WTC11 (cell line): ENCODE measurements at regions not wholly inside any gene's neighbourhood (a gene's known extent, or its start where the extent isn't known, plus 50 kb on each side); places are given as distances from the start of the nearest gene placed in this dataset.
A peak's percentile ranks its signal among the peaks of the same experiment; 100 is the strongest.

ENCODE experiments used
- ATAC-seq: fragments of 200-7000 bp; cut with Tn5 transposase; 2 replicates; pipeline ENCODE4 v1.10.0; 2021; ENCODE audit warnings: mild to moderate bottlenecking, moderate library complexity
- CTCF ChIA-PET: fragments of 300-600 bp; sonication (Branson Sonifier 250); formaldehyde crosslinking; loops from one replicate; lab custom pipeline; 2021; ENCODE audit warnings: antibody characterized with exemption; lab: Charles Lee
- POLR2A ChIA-PET: fragments of 350-600 bp; sonication (Branson Sonifier 250); formaldehyde crosslinking; loops from one replicate; lab custom pipeline; 2021; ENCODE audit warnings: antibody characterized with exemption; lab: Charles Lee
- DNase-seq: peaks from one replicate; pipeline ENCODE4 v3.0.0; 2021; ENCODE audit warnings: low spot score
- H3K27ac Mint-ChIP-seq: 2 replicates; pipeline ENCODE4 v1.8.0; 2021; ENCODE audit warnings: mixed read lengths
- H3K27me3 Mint-ChIP-seq: 2 replicates; pipeline ENCODE4 v1.8.0; 2021; ENCODE audit warnings: low read depth, mild to moderate bottlenecking, moderate library complexity, mixed read lengths
- H3K36me3 Mint-ChIP-seq: 2 replicates; pipeline ENCODE4 v1.8.0; 2021; ENCODE audit warnings: mixed read lengths
- H3K4me1 Mint-ChIP-seq: 2 replicates; pipeline ENCODE4 v1.8.0; 2022; ENCODE audit warnings: mixed read lengths
- H3K4me3 Mint-ChIP-seq: 2 replicates; pipeline ENCODE4 v1.8.0; 2021; ENCODE audit warnings: mild to moderate bottlenecking, moderate library complexity, mixed read lengths
- H3K9me3 Mint-ChIP-seq: 2 replicates; pipeline ENCODE4 v1.8.0; 2021; ENCODE audit warnings: mixed read lengths
- ATF2 ChIP-seq: sonication (generic); formaldehyde crosslinking; IDR thresholded peaks from 2 replicates; pipeline ENCODE4 v1.8.1; 2022; ENCODE audit warnings: low read depth, missing genetic modification reagents, borderline replicate concordance
- CDX4 ChIP-seq: fragments of 250-450 bp; sonication (Bioruptor Pico); IDR thresholded peaks from 2 replicates; pipeline ENCODE4 v1.9.0; 2021; ENCODE audit warnings: moderate library complexity, mild to moderate bottlenecking, inconsistent platforms, borderline replicate concordance
- E2F1 ChIP-seq: sonication (generic); formaldehyde crosslinking; IDR thresholded peaks from 2 replicates; pipeline ENCODE4 v1.8.0; 2022; ENCODE audit warnings: mild to moderate bottlenecking, missing genetic modification reagents
- E2F5 ChIP-seq: sonication (generic); formaldehyde crosslinking; IDR thresholded peaks from 2 replicates; pipeline ENCODE4 v1.8.1; 2022; ENCODE audit warnings: mild to moderate bottlenecking, moderate library complexity, missing genetic modification reagents
- FOXJ3 ChIP-seq: sonication (generic); formaldehyde crosslinking; IDR thresholded peaks from 2 replicates; pipeline ENCODE4 v1.9.0; 2021; ENCODE audit warnings: missing genetic modification reagents, mild to moderate bottlenecking, borderline replicate concordance
- JUN ChIP-seq: sonication (generic); formaldehyde crosslinking; IDR thresholded peaks from 2 replicates; pipeline ENCODE4 v1.8.0; 2023; ENCODE audit warnings: mild to moderate bottlenecking, missing genetic modification reagents
- MXD4 ChIP-seq: fragments of 250-450 bp; sonication (Bioruptor Pico); IDR thresholded peaks from 2 replicates; pipeline ENCODE4 v1.8.0; 2021; ENCODE audit warnings: mild to moderate bottlenecking, moderate library complexity, borderline replicate concordance
- NR3C1 ChIP-seq: sonication (generic); formaldehyde crosslinking; conservative IDR thresholded peaks from 2 replicates; pipeline ENCODE4 v1.8.1; 2023; ENCODE audit warnings: low read depth, mild to moderate bottlenecking, missing genetic modification reagents
- PRDM15 ChIP-seq: sonication (generic); formaldehyde crosslinking; IDR thresholded peaks from 2 replicates; pipeline ENCODE4 v1.8.0; 2022; ENCODE audit warnings: missing genetic modification reagents
- SMAD3 ChIP-seq: sonication (generic); formaldehyde crosslinking; IDR thresholded peaks from 2 replicates; pipeline ENCODE4 v1.8.0; 2022; ENCODE audit warnings: missing genetic modification reagents, mild to moderate bottlenecking, borderline replicate concordance
- ZBTB21 ChIP-seq: sonication (generic); formaldehyde crosslinking; IDR thresholded peaks from 2 replicates; pipeline ENCODE4 v1.8.1; 2023; ENCODE audit warnings: mild to moderate bottlenecking, missing genetic modification reagents, borderline replicate concordance
- ZNF423 ChIP-seq: fragments of 250-450 bp; sonication (Bioruptor Pico); IDR thresholded peaks from 2 replicates; pipeline ENCODE4 v2.1.2; 2022; ENCODE audit warnings: mild to moderate bottlenecking, moderate library complexity
- TF ChIP-seq, protein P1 (sequence below): fragments of 250-450 bp; sonication (Bioruptor Pico); IDR thresholded peaks from 2 replicates; pipeline ENCODE4 v2.1.2; 2022; ENCODE audit warnings: mild to moderate bottlenecking, moderate library complexity
- TF ChIP-seq, protein P2 (sequence below): sonication (generic); formaldehyde crosslinking; IDR thresholded peaks from 2 replicates; pipeline ENCODE4 v1.8.1; 2022; ENCODE audit warnings: low read depth, mild to moderate bottlenecking, moderate library complexity, missing genetic modification reagents, borderline replicate concordance
- TF ChIP-seq, protein P3 (sequence below): fragments of 250-450 bp; sonication (Bioruptor Pico); IDR thresholded peaks from 2 replicates; pipeline ENCODE4 v1.9.0; 2021; ENCODE audit warnings: mild to moderate bottlenecking
- TF ChIP-seq, protein P4 (sequence below): sonication (generic); formaldehyde crosslinking; IDR thresholded peaks from 2 replicates; pipeline ENCODE4 v1.8.1; 2023; ENCODE audit warnings: mild to moderate bottlenecking, moderate library complexity, missing genetic modification reagents
- TF ChIP-seq, protein P5 (sequence below): sonication (generic); formaldehyde crosslinking; IDR thresholded peaks from 2 replicates; pipeline ENCODE4 v1.8.1; 2023; ENCODE audit warnings: mild to moderate bottlenecking, missing genetic modification reagents, borderline replicate concordance

- TF ChIP-seq ZBTB21 (CRISPR knock-in tag) (no peak), E2F5 (no peak)
Measured at GRCh38 chr3:184637705-184638104, 74.2 kb downstream of the MAGEF1 start (continued).

GRCh38 chr3:184636741-184637316, 75.0 kb downstream of the MAGEF1 start:
- DNase-seq (no peak), ATAC-seq (peak; percentile 22; the same call in 1 of the 2 replicates)
- CTCF ChIA-PET, result interaction anchor here (1.0 kb wide), 1 partner anchor 62 kb away, joined by 3 read pairs; no protein-coding TSS in a partner anchor
- Mint-ChIP-seq H3K4me1 (peaks cover 37% of the 10 kb centered on the region), H3K27me3 (no peaks in the 10 kb centered on the region; the same call in 1 of the 2 replicates), H3K36me3 (no peaks in the 10 kb centered on the region), H3K27ac (no peak overlapping the region), H3K4me3 (no peak overlapping the region), H3K9me3 (no peaks in the 10 kb centered on the region)
- POLR2A ChIA-PET, result no interaction called here
- TF ChIP-seq ZNF423, result no peak
- TF ChIP-seq, protein P1, sequence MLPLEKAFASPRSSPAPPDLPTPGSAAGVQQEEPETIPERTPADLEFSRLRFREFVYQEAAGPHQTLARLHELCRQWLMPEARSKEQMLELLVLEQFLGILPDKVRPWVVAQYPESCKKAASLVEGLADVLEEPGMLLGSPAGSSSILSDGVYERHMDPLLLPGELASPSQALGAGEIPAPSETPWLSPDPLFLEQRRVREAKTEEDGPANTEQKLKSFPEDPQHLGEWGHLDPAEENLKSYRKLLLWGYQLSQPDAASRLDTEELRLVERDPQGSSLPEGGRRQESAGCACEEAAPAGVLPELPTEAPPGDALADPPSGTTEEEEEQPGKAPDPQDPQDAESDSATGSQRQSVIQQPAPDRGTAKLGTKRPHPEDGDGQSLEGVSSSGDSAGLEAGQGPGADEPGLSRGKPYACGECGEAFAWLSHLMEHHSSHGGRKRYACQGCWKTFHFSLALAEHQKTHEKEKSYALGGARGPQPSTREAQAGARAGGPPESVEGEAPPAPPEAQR (CRISPR knock-in tag), result no peak
- no peak for TF ChIP-seq FOXJ3 (CRISPR knock-in tag)
- no peak for TF ChIP-seq ATF2 (CRISPR knock-in tag)
- TF ChIP-seq, protein P2, sequence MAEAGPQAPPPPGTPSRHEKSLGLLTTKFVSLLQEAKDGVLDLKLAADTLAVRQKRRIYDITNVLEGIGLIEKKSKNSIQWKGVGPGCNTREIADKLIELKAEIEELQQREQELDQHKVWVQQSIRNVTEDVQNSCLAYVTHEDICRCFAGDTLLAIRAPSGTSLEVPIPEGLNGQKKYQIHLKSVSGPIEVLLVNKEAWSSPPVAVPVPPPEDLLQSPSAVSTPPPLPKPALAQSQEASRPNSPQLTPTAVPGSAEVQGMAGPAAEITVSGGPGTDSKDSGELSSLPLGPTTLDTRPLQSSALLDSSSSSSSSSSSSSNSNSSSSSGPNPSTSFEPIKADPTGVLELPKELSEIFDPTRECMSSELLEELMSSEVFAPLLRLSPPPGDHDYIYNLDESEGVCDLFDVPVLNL (CRISPR knock-in tag), result no peak
- no peak for TF ChIP-seq E2F1 (CRISPR knock-in tag)
- TF ChIP-seq, protein P3, sequence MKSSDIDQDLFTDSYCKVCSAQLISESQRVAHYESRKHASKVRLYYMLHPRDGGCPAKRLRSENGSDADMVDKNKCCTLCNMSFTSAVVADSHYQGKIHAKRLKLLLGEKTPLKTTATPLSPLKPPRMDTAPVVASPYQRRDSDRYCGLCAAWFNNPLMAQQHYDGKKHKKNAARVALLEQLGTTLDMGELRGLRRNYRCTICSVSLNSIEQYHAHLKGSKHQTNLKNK (CRISPR knock-in tag), result no peak
- TF ChIP-seq PRDM15 (CRISPR knock-in tag), result no peak
- no peak for TF ChIP-seq SMAD3 (CRISPR knock-in tag)
- TF ChIP-seq, protein P4, sequence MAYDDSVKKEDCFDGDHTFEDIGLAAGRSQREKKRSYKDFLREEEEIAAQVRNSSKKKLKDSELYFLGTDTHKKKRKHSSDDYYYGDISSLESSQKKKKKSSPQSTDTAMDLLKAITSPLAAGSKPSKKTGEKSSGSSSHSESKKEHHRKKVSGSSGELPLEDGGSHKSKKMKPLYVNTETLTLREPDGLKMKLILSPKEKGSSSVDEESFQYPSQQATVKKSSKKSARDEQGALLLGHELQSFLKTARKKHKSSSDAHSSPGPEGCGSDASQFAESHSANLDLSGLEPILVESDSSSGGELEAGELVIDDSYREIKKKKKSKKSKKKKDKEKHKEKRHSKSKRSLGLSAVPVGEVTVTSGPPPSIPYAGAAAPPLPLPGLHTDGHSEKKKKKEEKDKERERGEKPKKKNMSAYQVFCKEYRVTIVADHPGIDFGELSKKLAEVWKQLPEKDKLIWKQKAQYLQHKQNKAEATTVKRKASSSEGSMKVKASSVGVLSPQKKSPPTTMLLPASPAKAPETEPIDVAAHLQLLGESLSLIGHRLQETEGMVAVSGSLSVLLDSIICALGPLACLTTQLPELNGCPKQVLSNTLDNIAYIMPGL (CRISPR knock-in tag), result no peak
- no peak for TF ChIP-seq MXD4
- TF ChIP-seq, protein P5, sequence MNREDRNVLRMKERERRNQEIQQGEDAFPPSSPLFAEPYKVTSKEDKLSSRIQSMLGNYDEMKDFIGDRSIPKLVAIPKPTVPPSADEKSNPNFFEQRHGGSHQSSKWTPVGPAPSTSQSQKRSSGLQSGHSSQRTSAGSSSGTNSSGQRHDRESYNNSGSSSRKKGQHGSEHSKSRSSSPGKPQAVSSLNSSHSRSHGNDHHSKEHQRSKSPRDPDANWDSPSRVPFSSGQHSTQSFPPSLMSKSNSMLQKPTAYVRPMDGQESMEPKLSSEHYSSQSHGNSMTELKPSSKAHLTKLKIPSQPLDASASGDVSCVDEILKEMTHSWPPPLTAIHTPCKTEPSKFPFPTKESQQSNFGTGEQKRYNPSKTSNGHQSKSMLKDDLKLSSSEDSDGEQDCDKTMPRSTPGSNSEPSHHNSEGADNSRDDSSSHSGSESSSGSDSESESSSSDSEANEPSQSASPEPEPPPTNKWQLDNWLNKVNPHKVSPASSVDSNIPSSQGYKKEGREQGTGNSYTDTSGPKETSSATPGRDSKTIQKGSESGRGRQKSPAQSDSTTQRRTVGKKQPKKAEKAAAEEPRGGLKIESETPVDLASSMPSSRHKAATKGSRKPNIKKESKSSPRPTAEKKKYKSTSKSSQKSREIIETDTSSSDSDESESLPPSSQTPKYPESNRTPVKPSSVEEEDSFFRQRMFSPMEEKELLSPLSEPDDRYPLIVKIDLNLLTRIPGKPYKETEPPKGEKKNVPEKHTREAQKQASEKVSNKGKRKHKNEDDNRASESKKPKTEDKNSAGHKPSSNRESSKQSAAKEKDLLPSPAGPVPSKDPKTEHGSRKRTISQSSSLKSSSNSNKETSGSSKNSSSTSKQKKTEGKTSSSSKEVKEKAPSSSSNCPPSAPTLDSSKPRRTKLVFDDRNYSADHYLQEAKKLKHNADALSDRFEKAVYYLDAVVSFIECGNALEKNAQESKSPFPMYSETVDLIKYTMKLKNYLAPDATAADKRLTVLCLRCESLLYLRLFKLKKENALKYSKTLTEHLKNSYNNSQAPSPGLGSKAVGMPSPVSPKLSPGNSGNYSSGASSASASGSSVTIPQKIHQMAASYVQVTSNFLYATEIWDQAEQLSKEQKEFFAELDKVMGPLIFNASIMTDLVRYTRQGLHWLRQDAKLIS, result no peak
- no peak for TF ChIP-seq CDX4
- TF ChIP-seq JUN, result no peak
- TF ChIP-seq NR3C1 (CRISPR knock-in tag), result no peak
- TF ChIP-seq, all 79 proteins: peak for 0
